Lower lobe of right lung (tissue), 2 donors: ENCODE measurements at regions not wholly inside any gene's neighbourhood (a gene's known extent, or its start where the extent isn't known, plus 50 kb on each side); places are given as distances from the start of the nearest gene placed in this dataset.
A peak's percentile ranks its signal among the peaks of the same experiment; 100 is the strongest.

Experiments
- ATAC-seq, 2 donors: fragments of 200-7000 bp; cut with Tn5 transposase; one replicate each; pipeline ENCODE4 v1.9.1; 2020 to 2022; ENCODE audit warnings: mild to moderate bottlenecking in 2 of 2, moderate library complexity in 2 of 2
- DNase-seq: peaks from one replicate; pipeline ENCODE4 v3.0.0-alpha.2; 2020
- H3K27ac ChIP-seq: fragments of 200-600 bp; one replicate; pipeline ENCODE4 v1.8.0; 2022
- H3K27me3 ChIP-seq: fragments of 200-600 bp; one replicate; pipeline ENCODE4 v1.8.0; 2022; ENCODE audit warnings: low read depth
- H3K36me3 ChIP-seq: fragments of 200-600 bp; one replicate; pipeline ENCODE4 v1.8.0; 2022; ENCODE audit warnings: mild to moderate bottlenecking
- H3K4me1 ChIP-seq: fragments of 200-600 bp; one replicate; pipeline ENCODE4 v1.8.0; 2022
- H3K4me3 ChIP-seq: fragments of 200-600 bp; one replicate; pipeline ENCODE4 v1.8.0; 2022; ENCODE audit warnings: mild to moderate bottlenecking
- H3K9me3 ChIP-seq: fragments of 200-600 bp; one replicate; pipeline ENCODE4 v1.8.0; 2022
- intact Hi-C: fragments of 100-400 bp; cut with DNase I; formaldehyde crosslinking; loops from one replicate; pipeline ENCODE4 v1.11.0; 2022
- TF ChIP-seq, protein P1 (sequence below): fragments of 200-600 bp; IDR thresholded peaks from one replicate; pipeline ENCODE4 v1.8.0; 2022; ENCODE audit warnings: antibody characterized with exemption, mild to moderate bottlenecking
- donor health status: DM: no; HTN: yes; CAD: no; lungs with severe emphysema.

DNA sequence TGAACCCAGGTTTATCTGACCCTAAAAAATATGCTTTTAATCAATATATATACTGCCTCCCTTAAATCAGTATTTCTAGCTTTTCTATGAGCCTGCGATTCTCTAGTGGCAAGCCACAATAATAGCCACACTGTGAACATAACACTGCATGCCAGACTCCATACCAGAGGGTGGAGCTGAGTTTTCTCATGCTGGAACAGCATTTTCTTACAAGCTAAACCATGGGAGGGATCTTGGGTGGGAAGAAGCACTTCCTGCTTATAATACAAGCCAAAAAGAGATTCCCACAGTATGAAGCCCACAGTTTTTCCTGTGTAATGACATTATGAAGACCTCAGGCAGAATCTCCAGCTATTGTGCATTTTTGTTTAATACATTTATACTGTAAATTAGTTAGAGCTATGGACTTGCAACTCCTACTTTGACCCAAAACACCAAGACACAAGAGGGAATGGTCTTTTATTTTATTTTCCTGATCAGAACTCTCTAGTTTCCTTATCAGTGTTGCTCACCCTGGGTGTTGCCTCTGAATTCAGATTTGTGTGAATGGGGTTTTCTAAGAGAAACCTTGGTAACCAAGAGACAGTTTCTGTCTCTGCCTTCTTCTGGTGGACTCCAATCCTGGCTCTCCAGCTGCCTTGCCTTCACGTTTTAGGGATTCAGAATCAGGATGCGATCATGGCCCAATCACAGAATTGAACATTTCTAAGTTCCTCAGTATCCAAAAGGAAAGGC is 74.5 kb upstream of the EOLA2 start:
- intact Hi-C loops, result no loop called here

DNA sequence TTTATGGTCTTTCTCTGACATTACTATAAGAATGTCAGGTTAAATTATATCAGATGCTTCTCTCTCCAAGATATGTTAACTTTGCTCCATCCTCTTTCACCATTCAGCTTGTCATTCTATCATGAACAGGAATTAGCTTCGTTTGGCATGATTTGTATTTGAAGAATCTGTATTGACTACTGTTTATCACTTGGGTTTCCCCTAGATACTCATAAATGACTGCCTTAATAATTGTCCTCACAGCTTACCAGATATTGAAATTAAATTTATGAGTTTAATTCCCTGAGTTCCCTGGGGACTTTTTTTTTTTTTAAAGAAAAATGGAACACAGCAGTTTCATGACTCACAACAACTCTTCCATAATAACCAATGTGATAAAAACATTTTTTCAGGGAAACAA is 76.2 kb upstream of the EOLA2 start:
- H3K27ac ChIP-seq, result no peak overlapping the region
- H3K9me3 ChIP-seq, result no peaks in the 10 kb centered on the region
- TF ChIP-seq, protein P1, sequence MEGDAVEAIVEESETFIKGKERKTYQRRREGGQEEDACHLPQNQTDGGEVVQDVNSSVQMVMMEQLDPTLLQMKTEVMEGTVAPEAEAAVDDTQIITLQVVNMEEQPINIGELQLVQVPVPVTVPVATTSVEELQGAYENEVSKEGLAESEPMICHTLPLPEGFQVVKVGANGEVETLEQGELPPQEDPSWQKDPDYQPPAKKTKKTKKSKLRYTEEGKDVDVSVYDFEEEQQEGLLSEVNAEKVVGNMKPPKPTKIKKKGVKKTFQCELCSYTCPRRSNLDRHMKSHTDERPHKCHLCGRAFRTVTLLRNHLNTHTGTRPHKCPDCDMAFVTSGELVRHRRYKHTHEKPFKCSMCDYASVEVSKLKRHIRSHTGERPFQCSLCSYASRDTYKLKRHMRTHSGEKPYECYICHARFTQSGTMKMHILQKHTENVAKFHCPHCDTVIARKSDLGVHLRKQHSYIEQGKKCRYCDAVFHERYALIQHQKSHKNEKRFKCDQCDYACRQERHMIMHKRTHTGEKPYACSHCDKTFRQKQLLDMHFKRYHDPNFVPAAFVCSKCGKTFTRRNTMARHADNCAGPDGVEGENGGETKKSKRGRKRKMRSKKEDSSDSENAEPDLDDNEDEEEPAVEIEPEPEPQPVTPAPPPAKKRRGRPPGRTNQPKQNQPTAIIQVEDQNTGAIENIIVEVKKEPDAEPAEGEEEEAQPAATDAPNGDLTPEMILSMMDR, result no peak
- no peak overlapping the region for H3K4me3 ChIP-seq
- no peaks in the 10 kb centered on the region for H3K4me1 ChIP-seq
- intact Hi-C loops, result no loop called here
- H3K27me3 ChIP-seq, result no peaks in the 10 kb centered on the region
- no peak for ATAC-seq
- DNase-seq, result no peak
- H3K36me3 ChIP-seq, result no peaks in the 10 kb centered on the region

More for the DNA sequence above, 74.5 kb upstream of the EOLA2 start:
- TF ChIP-seq, protein P1, result no peak
- no peaks in the 10 kb centered on the region for H3K4me1 ChIP-seq
- no peak overlapping the region for H3K4me3 ChIP-seq
- no peaks in the 10 kb centered on the region for H3K27me3 ChIP-seq
- H3K36me3 ChIP-seq, result no peaks in the 10 kb centered on the region
- ATAC-seq (no peak), DNase-seq (no peak)
- no peak overlapping the region for H3K27ac ChIP-seq
- H3K9me3 ChIP-seq, result no peaks in the 10 kb centered on the region

DNA sequence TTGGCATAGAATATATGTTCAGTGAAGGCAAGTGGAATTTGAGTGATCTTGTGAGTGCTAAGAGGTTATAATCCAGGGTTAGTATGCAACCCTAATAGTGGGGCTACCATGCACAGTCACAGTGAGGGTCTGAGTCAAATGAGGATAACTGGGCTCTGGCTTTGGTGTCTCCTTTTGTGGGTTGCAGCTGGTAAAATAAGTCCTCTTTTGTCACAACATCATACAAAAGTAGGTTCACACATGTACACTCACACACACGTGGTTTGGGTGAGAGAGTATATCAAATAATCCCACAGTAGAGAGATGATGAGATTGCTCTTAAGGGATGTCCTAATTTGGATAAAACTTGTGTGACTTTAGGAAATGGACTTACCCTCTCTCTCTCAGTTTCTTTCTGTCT is 79.6 kb upstream of the EOLA2 start:
- H3K9me3 ChIP-seq, result no peaks in the 10 kb centered on the region
- H3K4me1 ChIP-seq, result no peaks in the 10 kb centered on the region
- H3K36me3 ChIP-seq, result no peaks in the 10 kb centered on the region
- H3K4me3 ChIP-seq, result no peak overlapping the region
- no peak overlapping the region for H3K27ac ChIP-seq
- TF ChIP-seq, protein P1, result no peak
- intact Hi-C loops, result no loop called here
- DNase-seq (no peak), ATAC-seq (no peak)
- no peaks in the 10 kb centered on the region for H3K27me3 ChIP-seq

DNA sequence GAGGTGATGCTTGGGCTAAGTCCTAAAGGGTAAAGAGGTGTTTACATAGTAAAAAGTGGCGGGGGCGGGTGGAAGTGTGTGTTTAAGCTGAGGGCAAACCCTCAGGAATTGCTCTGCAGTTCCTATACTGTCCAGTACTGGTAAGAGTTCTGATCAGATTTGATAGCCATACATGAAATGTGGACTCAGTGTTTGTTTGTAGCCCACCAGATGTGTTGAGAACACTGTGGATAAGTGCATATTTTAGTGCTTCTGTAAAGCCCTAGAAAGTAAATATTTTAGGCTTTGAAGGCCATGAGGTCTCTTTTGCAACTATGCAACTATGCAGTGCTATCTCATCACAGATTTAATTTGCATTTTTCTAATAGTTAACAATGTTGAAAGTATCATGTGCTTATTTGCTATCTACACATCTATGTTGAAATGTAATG is 80.7 kb upstream of the EOLA2 start:
- DNase-seq, result no peak
- intact Hi-C loops, result no loop called here
- TF ChIP-seq, protein P1, result no peak

DNA sequence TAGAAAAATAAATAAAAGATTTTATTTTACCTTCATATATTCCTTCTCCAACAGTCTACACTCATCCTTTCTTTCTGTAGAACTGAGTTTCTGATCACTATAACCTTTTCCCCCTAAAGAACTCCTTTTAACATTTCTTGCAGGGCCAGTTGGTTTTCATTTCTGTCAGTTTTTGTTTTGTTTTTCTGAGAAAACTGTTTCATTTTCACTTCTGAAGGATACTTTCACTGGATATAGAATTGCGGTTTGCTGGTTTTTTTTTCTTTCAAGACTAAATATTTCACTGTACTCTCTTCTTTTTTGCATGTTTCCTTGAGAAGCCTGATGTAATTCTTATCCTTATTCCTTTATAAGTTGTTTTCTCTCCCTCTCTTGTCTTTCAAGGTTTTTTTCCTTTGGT is 90.4 kb upstream of the EOLA2 start:
- no peak for ATAC-seq
- Histone ChIP-seq H3K36me3 (no peaks in the 10 kb centered on the region), H3K27ac (no peak overlapping the region), H3K9me3 (no peaks in the 10 kb centered on the region), H3K27me3 (no peaks in the 10 kb centered on the region), H3K4me1 (no peaks in the 10 kb centered on the region), H3K4me3 (no peak overlapping the region)
- TF ChIP-seq, protein P1, result no peak
- no peak for DNase-seq
- intact Hi-C loops, result no loop called here

More for the DNA sequence above, 80.7 kb upstream of the EOLA2 start:
- Histone ChIP-seq H3K4me3 (no peak overlapping the region), H3K36me3 (no peaks in the 10 kb centered on the region), H3K27me3 (no peaks in the 10 kb centered on the region), H3K9me3 (no peaks in the 10 kb centered on the region), H3K4me1 (no peaks in the 10 kb centered on the region), H3K27ac (no peak overlapping the region)
- peak in 1 of 2 donors; percentile 49 for ATAC-seq
